H1 (cell line): ENCODE measurements at regions not wholly inside any gene's neighbourhood (a gene's known extent, or its start where the extent isn't known, plus 50 kb on each side); places are given as distances from the start of the nearest gene placed in this dataset.

Experiments used
- CBX8 ChIP-seq: fragments of 300-800, 300-1000 bp; sonication (generic); IDR thresholded peaks from 2 replicates; pipeline ENCODE4 v1.7.1; 2016; ENCODE audit warnings: low read depth, low read length, borderline replicate concordance
- CHD1 ChIP-seq: IDR thresholded peaks from 2 replicates; pipeline ENCODE4 v1.6.1; 2012; ENCODE audit warnings: low read depth, low read length, improper control_type of control experiment
- CTBP2 ChIP-seq: IDR thresholded peaks from 2 replicates; pipeline ENCODE4 v1.7.0; 2011; ENCODE audit warnings: borderline replicate concordance, mild to moderate bottlenecking, moderate library complexity, mixed read lengths, low read length; ENCODE audit not compliant: insufficient read depth, insufficient read length
- GABPA ChIP-seq: IDR thresholded peaks from 2 replicates; pipeline ENCODE4 v1.6.1; 2011; ENCODE audit warnings: mild to moderate bottlenecking, low read length, moderate library complexity, borderline replicate concordance; ENCODE audit not compliant: insufficient read depth
- GTF2F1 ChIP-seq: IDR thresholded peaks from 2 replicates; pipeline ENCODE4 v1.6.1; 2012; ENCODE audit warnings: low read depth, low read length, improper control_type of control experiment, borderline replicate concordance
- SRF ChIP-seq: IDR thresholded peaks from 2 replicates; pipeline ENCODE4 v1.6.1; 2011; ENCODE audit warnings: mild to moderate bottlenecking, low read depth, low read length, moderate library complexity
- TAF1 ChIP-seq: IDR thresholded peaks from 2 replicates; pipeline ENCODE4 v1.6.1; 2011; ENCODE audit warnings: mild to moderate bottlenecking, low read depth, low read length
- TF ChIP-seq, protein P1 (sequence below): IDR thresholded peaks from 2 replicates; pipeline ENCODE4 v1.6.1; 2012; ENCODE audit warnings: low read length, inconsistent platforms
- TF ChIP-seq, protein P2 (sequence below): IDR thresholded peaks from 2 replicates; pipeline ENCODE4 v1.6.1; 2011; ENCODE audit warnings: low read length, improper control_type of control experiment

DNA sequence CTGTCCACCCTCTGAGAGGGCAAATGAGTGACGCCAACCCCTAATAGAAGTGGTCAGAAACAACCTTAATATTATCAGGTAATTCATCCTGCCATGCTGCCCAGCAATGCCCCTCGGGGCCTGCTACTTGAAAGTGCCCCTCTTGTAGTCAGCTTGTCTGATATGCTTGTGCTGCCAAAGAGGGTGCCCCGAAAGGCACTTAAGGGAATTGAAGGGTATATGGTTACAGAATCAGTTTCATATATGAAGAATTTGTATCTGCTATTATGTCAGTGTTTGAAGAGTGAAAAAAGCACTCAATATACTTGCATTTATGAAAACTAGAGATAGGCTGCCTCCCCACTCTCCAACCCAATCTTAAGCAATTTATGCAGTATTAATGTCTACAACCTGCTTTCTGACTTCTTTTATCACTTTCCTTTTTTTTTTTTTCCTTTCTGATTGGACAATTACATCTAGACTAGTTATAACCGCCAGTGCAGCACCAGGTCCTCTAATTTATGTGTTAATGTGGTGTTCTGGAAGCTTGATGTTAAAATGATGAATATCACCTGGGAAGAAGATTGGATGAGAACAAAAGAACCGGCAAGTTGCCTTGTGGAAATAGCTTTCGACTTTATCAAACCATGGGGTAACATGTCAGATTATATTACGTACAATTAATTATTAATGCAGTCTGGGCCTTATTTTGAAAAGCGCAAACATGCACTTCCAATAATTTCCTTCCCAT is 646.9 kb upstream of the ACVR2A start (continued):
- TF ChIP-seq, protein P1, sequence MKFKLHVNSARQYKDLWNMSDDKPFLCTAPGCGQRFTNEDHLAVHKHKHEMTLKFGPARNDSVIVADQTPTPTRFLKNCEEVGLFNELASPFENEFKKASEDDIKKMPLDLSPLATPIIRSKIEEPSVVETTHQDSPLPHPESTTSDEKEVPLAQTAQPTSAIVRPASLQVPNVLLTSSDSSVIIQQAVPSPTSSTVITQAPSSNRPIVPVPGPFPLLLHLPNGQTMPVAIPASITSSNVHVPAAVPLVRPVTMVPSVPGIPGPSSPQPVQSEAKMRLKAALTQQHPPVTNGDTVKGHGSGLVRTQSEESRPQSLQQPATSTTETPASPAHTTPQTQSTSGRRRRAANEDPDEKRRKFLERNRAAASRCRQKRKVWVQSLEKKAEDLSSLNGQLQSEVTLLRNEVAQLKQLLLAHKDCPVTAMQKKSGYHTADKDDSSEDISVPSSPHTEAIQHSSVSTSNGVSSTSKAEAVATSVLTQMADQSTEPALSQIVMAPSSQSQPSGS: no peak
- TF ChIP-seq, protein P2, sequence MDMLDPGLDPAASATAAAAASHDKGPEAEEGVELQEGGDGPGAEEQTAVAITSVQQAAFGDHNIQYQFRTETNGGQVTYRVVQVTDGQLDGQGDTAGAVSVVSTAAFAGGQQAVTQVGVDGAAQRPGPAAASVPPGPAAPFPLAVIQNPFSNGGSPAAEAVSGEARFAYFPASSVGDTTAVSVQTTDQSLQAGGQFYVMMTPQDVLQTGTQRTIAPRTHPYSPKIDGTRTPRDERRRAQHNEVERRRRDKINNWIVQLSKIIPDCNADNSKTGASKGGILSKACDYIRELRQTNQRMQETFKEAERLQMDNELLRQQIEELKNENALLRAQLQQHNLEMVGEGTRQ: no peak
- TF ChIP-seq TAF1 (no peak), SRF (no peak), CHD1 (no peak), GABPA (no peak), CBX8 (no peak), GTF2F1 (no peak), CTBP2 (no peak)
